HEK293 (cell line): ENCODE measurements at regions not wholly inside any gene's neighbourhood (a gene's known extent, or its start where the extent isn't known, plus 50 kb on each side); places are given as distances from the start of the nearest gene placed in this dataset.

Experiments used
- ZBTB7A ChIP-seq: fragments of 450-650 bp; formaldehyde crosslinking; IDR thresholded peaks from 2 replicates; pipeline ENCODE4 v1.5.1; 2016; ENCODE audit warnings: low read depth, missing biosample characterization, missing genetic modification characterization
- ZSCAN30 ChIP-seq: fragments of 450-650 bp; IDR thresholded peaks from 2 replicates; pipeline ENCODE4 v1.5.1; 2018; ENCODE audit warnings: missing biosample characterization, mild to moderate bottlenecking, missing genetic modification characterization, moderate library complexity
- TF ChIP-seq, protein P1 (sequence below): fragments of 450-650 bp; formaldehyde crosslinking; IDR thresholded peaks from 2 replicates; pipeline ENCODE4 v1.5.1; 2016; ENCODE audit warnings: missing biosample characterization, missing genetic modification characterization
- TF ChIP-seq, protein P2 (sequence below): fragments of 450-650 bp; formaldehyde crosslinking; optimal IDR thresholded peaks from 2 replicates; pipeline ENCODE3; 2016; ENCODE audit warnings: missing biosample characterization, mild to moderate bottlenecking, missing genetic modification characterization

DNA sequence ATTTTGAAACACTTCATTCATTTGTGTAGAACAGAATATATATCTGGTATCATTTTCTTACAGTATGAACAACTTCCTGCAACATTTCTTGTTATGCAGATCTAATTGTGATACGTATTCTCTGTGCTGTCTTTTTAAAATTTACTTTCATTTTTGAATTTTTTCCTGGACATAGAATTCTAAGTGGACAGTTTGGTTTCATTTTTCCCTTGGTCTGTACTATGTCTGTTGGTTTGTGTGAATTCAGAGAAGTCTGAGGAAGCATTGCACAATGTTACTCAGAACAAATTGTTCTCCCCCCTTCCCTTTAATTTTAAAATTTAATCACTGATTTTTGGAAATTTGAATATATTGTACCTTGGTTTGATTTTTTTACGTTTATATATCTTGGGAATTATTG is 352.5 kb upstream of the PCDH20 start:
- TF ChIP-seq, protein P1, sequence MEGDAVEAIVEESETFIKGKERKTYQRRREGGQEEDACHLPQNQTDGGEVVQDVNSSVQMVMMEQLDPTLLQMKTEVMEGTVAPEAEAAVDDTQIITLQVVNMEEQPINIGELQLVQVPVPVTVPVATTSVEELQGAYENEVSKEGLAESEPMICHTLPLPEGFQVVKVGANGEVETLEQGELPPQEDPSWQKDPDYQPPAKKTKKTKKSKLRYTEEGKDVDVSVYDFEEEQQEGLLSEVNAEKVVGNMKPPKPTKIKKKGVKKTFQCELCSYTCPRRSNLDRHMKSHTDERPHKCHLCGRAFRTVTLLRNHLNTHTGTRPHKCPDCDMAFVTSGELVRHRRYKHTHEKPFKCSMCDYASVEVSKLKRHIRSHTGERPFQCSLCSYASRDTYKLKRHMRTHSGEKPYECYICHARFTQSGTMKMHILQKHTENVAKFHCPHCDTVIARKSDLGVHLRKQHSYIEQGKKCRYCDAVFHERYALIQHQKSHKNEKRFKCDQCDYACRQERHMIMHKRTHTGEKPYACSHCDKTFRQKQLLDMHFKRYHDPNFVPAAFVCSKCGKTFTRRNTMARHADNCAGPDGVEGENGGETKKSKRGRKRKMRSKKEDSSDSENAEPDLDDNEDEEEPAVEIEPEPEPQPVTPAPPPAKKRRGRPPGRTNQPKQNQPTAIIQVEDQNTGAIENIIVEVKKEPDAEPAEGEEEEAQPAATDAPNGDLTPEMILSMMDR (tag by site-specific recombination) = no peak
- TF ChIP-seq ZSCAN30 (tag by site-specific recombination) = no peak
- no peak for TF ChIP-seq ZBTB7A (tag by site-specific recombination)
- TF ChIP-seq, protein P2, sequence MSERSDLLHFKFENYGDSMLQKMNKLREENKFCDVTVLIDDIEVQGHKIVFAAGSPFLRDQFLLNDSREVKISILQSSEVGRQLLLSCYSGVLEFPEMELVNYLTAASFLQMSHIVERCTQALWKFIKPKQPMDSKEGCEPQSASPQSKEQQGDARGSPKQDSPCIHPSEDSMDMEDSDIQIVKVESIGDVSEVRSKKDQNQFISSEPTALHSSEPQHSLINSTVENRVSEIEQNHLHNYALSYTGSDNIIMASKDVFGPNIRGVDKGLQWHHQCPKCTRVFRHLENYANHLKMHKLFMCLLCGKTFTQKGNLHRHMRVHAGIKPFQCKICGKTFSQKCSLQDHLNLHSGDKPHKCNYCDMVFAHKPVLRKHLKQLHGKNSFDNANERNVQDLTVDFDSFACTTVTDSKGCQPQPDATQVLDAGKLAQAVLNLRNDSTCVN (tag by site-specific recombination) = no peak
